Fibroblast of lung (primary cell): ENCODE measurements at regions not wholly inside any gene's neighbourhood (a gene's known extent, or its start where the extent isn't known, plus 50 kb on each side); places are given as distances from the start of the nearest gene placed in this dataset.

Experiments used
- DNase-seq, 2 donors: peaks; one replicate each; pipeline versions ENCODE4 v3.0.0 to v3.0.0-alpha.2; 2010; ENCODE audit warnings: low read depth in 2 of 2
- H2AFZ ChIP-seq: 2 replicates; pipeline ENCODE4 v1.5.1; 2012; ENCODE audit warnings: low read length, control low read depth, inconsistent platforms
- H3K27ac ChIP-seq: 2 replicates; pipeline ENCODE4 v1.5.1; 2011; ENCODE audit warnings: low read length, control low read depth; ENCODE audit not compliant: insufficient read depth
- H3K27me3 ChIP-seq: 2 replicates; pipeline ENCODE4 v1.5.1; 2011; ENCODE audit warnings: mild to moderate bottlenecking, low read length; ENCODE audit not compliant: control insufficient read depth, insufficient read depth
- H3K36me3 ChIP-seq: 2 replicates; pipeline ENCODE4 v1.5.1; 2011; ENCODE audit warnings: low read length; ENCODE audit not compliant: control insufficient read depth, insufficient read depth
- H3K4me1 ChIP-seq: 2 replicates; pipeline ENCODE4 v1.5.1; 2011; ENCODE audit warnings: low read length; ENCODE audit not compliant: control insufficient read depth, insufficient read depth; ENCODE audit errors: extremely low read depth
- H3K4me2 ChIP-seq: 2 replicates; pipeline ENCODE4 v1.5.1; 2011; ENCODE audit warnings: low read length, control low read depth; ENCODE audit not compliant: insufficient read depth; ENCODE audit errors: extremely low read depth
- H3K4me3 ChIP-seq, 4 experiments: fragments of 200-600 bp in 1 of 4; sonication (generic) in 1 of 4; replicated peaks in 1 of 4; 2 replicates each; pipeline ENCODE4 v1.5.1; 2011 to 2016; ENCODE audit warnings: low read length in 4 of 4, low read depth in 3 of 4, mild to moderate bottlenecking in 3 of 4, control low read depth in 2 of 4, inconsistent platforms in 1 of 4, mixed read lengths in 1 of 4; ENCODE audit not compliant: insufficient read depth in 1 of 4; ENCODE audit errors: control extremely low read depth in 1 of 4
- H3K79me2 ChIP-seq: 2 replicates; pipeline ENCODE4 v1.5.1; 2012; ENCODE audit warnings: mild to moderate bottlenecking, low read length, inconsistent platforms; ENCODE audit not compliant: control insufficient read depth, insufficient read depth
- H3K9ac ChIP-seq: 2 replicates; pipeline ENCODE4 v1.5.1; 2011; ENCODE audit warnings: mild to moderate bottlenecking, low read length, control low read depth; ENCODE audit not compliant: insufficient read depth
- H3K9me3 ChIP-seq: 2 replicates; pipeline ENCODE4 v1.5.1; 2012; ENCODE audit warnings: low read depth, low read length; ENCODE audit not compliant: control insufficient read depth, insufficient read depth
- H4K20me1 ChIP-seq: 2 replicates; pipeline ENCODE4 v1.5.1; 2011; ENCODE audit warnings: low read length; ENCODE audit not compliant: control insufficient read depth, insufficient read depth; ENCODE audit errors: extremely low read depth
- CTCF ChIP-seq, 2 donors: IDR thresholded peaks in 1 of 2; conservative IDR thresholded peaks in 1 of 2; 1 replicate in 1 of 2; 2 replicates in 1 of 2; pipeline ENCODE4 v1.5.1; 2011 to 2012; ENCODE audit warnings: low read length in 2 of 2, control low read depth in 1 of 2, inconsistent platforms in 1 of 2, low read depth in 1 of 2, mild to moderate bottlenecking in 1 of 2
- EZH2 ChIP-seq: IDR thresholded peaks from 2 replicates; pipeline ENCODE4 v1.5.1; 2012; ENCODE audit warnings: low read length, control low read depth, mild to moderate bottlenecking; ENCODE audit errors: missing control alignments

DNA sequence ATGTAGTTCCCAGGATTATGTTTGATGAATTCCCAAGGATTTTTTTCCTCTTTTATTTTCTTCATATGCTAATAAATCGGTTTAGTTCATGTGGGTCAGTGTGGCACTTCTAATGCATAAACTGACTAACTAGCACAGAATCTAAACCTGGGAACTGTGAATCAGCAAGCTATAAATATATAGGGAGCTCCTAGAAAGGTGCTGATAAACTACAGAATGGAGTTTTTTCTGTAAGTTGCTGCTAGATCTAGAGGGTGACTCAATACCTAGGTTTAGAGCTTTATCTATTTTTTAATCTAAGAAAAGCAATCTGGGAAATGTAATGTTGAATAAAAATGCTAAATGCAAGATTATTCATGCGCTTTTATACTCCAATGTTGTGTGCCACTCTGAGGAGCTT lies 118.8 kb upstream of the PTCHD4 start:
- TF ChIP-seq CTCF (conservative IDR thresholded peaks at IDR 0.05 in 1 of 2, IDR thresholded peaks at IDR 0.05 in 1 of 2; ENCODE audit: low read depth in 1 of 2, low read length in 2 of 2) (no peak), EZH2 (no peak)

GRCh38 chr6:48222241-48222640 lies 111.2 kb upstream of the PTCHD4 start:
- Histone ChIP-seq H4K20me1 (no peaks in the 10 kb centered on the region), H3K4me3 (no peak overlapping the region), H3K9ac (no peak overlapping the region), H2AFZ (no peak overlapping the region), H3K79me2 (no peaks in the 10 kb centered on the region), H3K4me1 (no peaks in the 10 kb centered on the region), H3K9me3 (no peaks in the 10 kb centered on the region), H3K4me2 (no peak overlapping the region), H3K27me3 (no peaks in the 10 kb centered on the region), H3K36me3 (no peaks in the 10 kb centered on the region), H3K27ac (no peak overlapping the region)
- peak in 1 of 2 donors; percentile 4 for DNase-seq
- TF ChIP-seq EZH2 = no peak

More for the DNA sequence above, 118.8 kb upstream of the PTCHD4 start:
- Histone ChIP-seq H3K36me3 (no peaks in the 10 kb centered on the region), H4K20me1 (no peaks in the 10 kb centered on the region), H3K27ac (no peak overlapping the region), H3K9ac (no peak overlapping the region), H3K4me3 (no peak overlapping the region), H3K27me3 (no peaks in the 10 kb centered on the region), H3K4me1 (no peaks in the 10 kb centered on the region), H3K4me2 (no peak overlapping the region), H2AFZ (no peak overlapping the region), H3K79me2 (no peaks in the 10 kb centered on the region), H3K9me3 (no peaks in the 10 kb centered on the region)
- peak in 1 of 2 donors; percentile 6 for DNase-seq

DNA sequence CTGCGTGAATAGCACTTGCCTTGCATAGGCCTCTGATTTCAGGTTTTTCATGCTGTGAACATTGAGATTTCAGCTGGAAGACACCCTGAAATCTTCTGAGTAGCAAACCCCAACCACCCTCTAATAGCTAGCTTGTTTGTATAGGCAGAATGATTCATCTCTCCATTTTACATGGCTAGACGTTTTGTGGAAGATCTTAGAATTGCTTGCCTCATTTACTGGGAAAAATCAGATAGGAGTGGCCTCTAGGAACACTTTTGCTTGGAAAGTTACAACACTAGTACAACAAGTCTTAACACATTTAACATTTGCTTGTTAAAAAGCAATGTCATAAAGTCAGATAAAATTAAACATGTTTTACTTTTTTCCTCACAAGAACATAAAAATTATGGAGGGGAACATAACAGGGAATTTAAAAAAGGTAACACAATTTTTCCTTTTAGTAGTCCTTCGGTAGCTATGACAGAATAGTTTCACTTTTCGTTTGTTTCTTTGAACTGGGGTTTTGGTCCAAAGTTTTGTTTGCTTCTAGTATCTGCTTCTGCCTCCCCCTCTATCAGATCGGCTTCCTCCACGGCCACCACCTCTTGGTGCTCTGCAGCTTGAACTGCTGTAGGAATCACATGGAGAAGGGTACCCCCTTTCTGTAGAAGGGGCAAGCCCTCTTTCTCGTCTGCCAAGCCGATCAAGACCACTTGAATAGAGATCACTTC lies 102.2 kb upstream of the PTCHD4 start:
- DNase-seq = no peak
- no peak overlapping the region for H2AFZ ChIP-seq
- no peaks in the 10 kb centered on the region for H3K27me3 ChIP-seq

More for the DNA sequence above, 102.2 kb upstream of the PTCHD4 start:
- Histone ChIP-seq H3K79me2 (no peaks in the 10 kb centered on the region), H3K4me1 (no peaks in the 10 kb centered on the region), H3K36me3 (no peaks in the 10 kb centered on the region), H3K4me3 (no peak overlapping the region), H3K27ac (no peak overlapping the region), H3K9me3 (no peaks in the 10 kb centered on the region), H4K20me1 (no peaks in the 10 kb centered on the region), H3K4me2 (no peak overlapping the region), H3K9ac (no peak overlapping the region)
- TF ChIP-seq CTCF (conservative IDR thresholded peaks at IDR 0.05 in 1 of 2, IDR thresholded peaks at IDR 0.05 in 1 of 2; ENCODE audit: low read depth in 1 of 2, low read length in 2 of 2) (no peak), EZH2 (no peak)
